Smooth muscle cell (in vitro differentiated cells): ENCODE measurements at regions not wholly inside any gene's neighbourhood (a gene's known extent, or its start where the extent isn't known, plus 50 kb on each side); places are given as distances from the start of the nearest gene placed in this dataset.

Experiments
- DNase-seq: peaks from one replicate; lab custom pipeline; 2025; ENCODE audit not compliant: unreplicated experiment; lab: John Stamatoyannopoulos, UW
- H2AFZ ChIP-seq: fragments of 200-600 bp; sonication (generic); 2 replicates; pipeline ENCODE4 v1.6.0; 2016; ENCODE audit warnings: antibody characterized with exemption, low read depth, mild to moderate bottlenecking
- H3F3A ChIP-seq: fragments of 200-600 bp; sonication (generic); 2 replicates; pipeline ENCODE4 v1.6.0; 2017; ENCODE audit warnings: antibody characterized with exemption, low read depth
- H3K27ac ChIP-seq: fragments of 200-600 bp; sonication (generic); 2 replicates; pipeline ENCODE4 v1.5.1; 2016; ENCODE audit warnings: low read depth, mild to moderate bottlenecking
- H3K27me3 ChIP-seq: fragments of 200-600 bp; sonication (generic); 2 replicates; pipeline ENCODE4 v1.6.1; 2016; ENCODE audit warnings: low read depth, mild to moderate bottlenecking
- H3K36me3 ChIP-seq: fragments of 200-600 bp; sonication (generic); 2 replicates; pipeline ENCODE4 v1.5.1; 2016; ENCODE audit warnings: low read depth
- H3K4me1 ChIP-seq: fragments of 200-600 bp; sonication (generic); 2 replicates; pipeline ENCODE4 v1.5.1; 2016; ENCODE audit warnings: low read depth
- H3K4me2 ChIP-seq: fragments of 200-600 bp; sonication (generic); 2 replicates; pipeline ENCODE4 v1.6.0; 2016; ENCODE audit warnings: mild to moderate bottlenecking
- H3K4me3 ChIP-seq: fragments of 200-600 bp; sonication (generic); 2 replicates; pipeline ENCODE4 v1.5.1; 2016; ENCODE audit warnings: mild to moderate bottlenecking
- H3K79me2 ChIP-seq: fragments of 200-600 bp; sonication (generic); 2 replicates; pipeline ENCODE4 v1.6.0; 2016; ENCODE audit warnings: low read depth, mild to moderate bottlenecking
- H3K9ac ChIP-seq: fragments of 200-600 bp; sonication (generic); 2 replicates; pipeline ENCODE4 v1.6.0; 2016; ENCODE audit warnings: low read depth
- H3K9me3 ChIP-seq: fragments of 200-600 bp; sonication (generic); replicated peaks from 2 replicates; pipeline ENCODE4 v1.5.1; 2016; ENCODE audit warnings: low read depth
- H4K20me1 ChIP-seq: fragments of 200-600 bp; sonication (generic); 2 replicates; pipeline ENCODE4 v1.6.0; 2016; ENCODE audit warnings: low read depth
- CTCF ChIP-seq: fragments of 200-600 bp; sonication (generic); IDR thresholded peaks from 2 replicates; pipeline ENCODE4 v1.5.1; 2017; ENCODE audit warnings: borderline replicate concordance, mild to moderate bottlenecking, antibody characterized with exemption; ENCODE audit not compliant: insufficient read depth, poor library complexity, severe bottlenecking
- WGBS: methylation state at CpG from one replicate; pipeline ENCODE4 v1.1.7; 2016; ENCODE audit warnings: low lambda C conversion rate; 5-methylcytosine and 5-hydroxymethylcytosine counted together

- no peak overlapping the region for H3K9ac ChIP-seq
- H3K79me2 ChIP-seq = peaks cover 20% of the 10 kb centered on the region
- H3K4me3 ChIP-seq = no peak overlapping the region
- H3K4me1 ChIP-seq = no peaks in the 10 kb centered on the region
- H3K27me3 ChIP-seq = no peaks in the 10 kb centered on the region
- no peak for DNase-seq
- WGBS = 77% methylated on average over 4 of the region's 4 CpGs
- no peak overlapping the region for H2AFZ ChIP-seq
- no peaks in the 10 kb centered on the region for H3K36me3 ChIP-seq
- no peaks in the 10 kb centered on the region for H3K9me3 ChIP-seq
- TF ChIP-seq CTCF = no peak
- H3K27ac ChIP-seq = no peak overlapping the region
- no peaks in the 10 kb centered on the region for H3F3A ChIP-seq
- H4K20me1 ChIP-seq = peaks cover 9% of the 10 kb centered on the region
- no peak overlapping the region for H3K4me2 ChIP-seq
Observed at GRCh38 chr6:144416244-144416643, 131.1 kb downstream of the UTRN start.

- no peak overlapping the region for H3K27ac ChIP-seq
- H3K9ac ChIP-seq = no peak overlapping the region
- peaks cover 20% of the 10 kb centered on the region for H3K79me2 ChIP-seq
- H2AFZ ChIP-seq = no peak overlapping the region
- H4K20me1 ChIP-seq = peaks cover 9% of the 10 kb centered on the region
- no peaks in the 10 kb centered on the region for H3K4me1 ChIP-seq
- H3K4me3 ChIP-seq = no peak overlapping the region
- no peak for DNase-seq
- H3K27me3 ChIP-seq = no peaks in the 10 kb centered on the region
- H3F3A ChIP-seq = no peaks in the 10 kb centered on the region
- no peak overlapping the region for H3K4me2 ChIP-seq
- WGBS = 87% methylated on average over 1 of the region's 1 CpG
- no peaks in the 10 kb centered on the region for H3K36me3 ChIP-seq
- no peak for TF ChIP-seq CTCF
- no peaks in the 10 kb centered on the region for H3K9me3 ChIP-seq
Observed at GRCh38 chr6:144416773-144417172, 131.6 kb downstream of the UTRN start.

GRCh38 chr6:144417681-144418080, 132.5 kb downstream of the UTRN start:
- Histone ChIP-seq H3K27ac (no peak overlapping the region), H3K27me3 (no peaks in the 10 kb centered on the region), H2AFZ (no peak overlapping the region), H3K4me2 (no peak overlapping the region), H3K4me1 (no peaks in the 10 kb centered on the region), H3F3A (no peaks in the 10 kb centered on the region), H3K79me2 (peaks cover 18% of the 10 kb centered on the region), H3K4me3 (no peak overlapping the region), H3K9ac (no peak overlapping the region), H4K20me1 (peaks cover 9% of the 10 kb centered on the region), H3K9me3 (no peaks in the 10 kb centered on the region), H3K36me3 (no peaks in the 10 kb centered on the region)
- no peak for DNase-seq
- no peak for TF ChIP-seq CTCF

GRCh38 chr6:144418959-144419545, 133.9 kb downstream of the UTRN start:
- no peaks in the 10 kb centered on the region for H3K27me3 ChIP-seq
- H3K4me3 ChIP-seq = no peak overlapping the region
- no peaks in the 10 kb centered on the region for H3F3A ChIP-seq
- TF ChIP-seq CTCF = no peak
- H3K79me2 ChIP-seq = peaks cover 17% of the 10 kb centered on the region
- H3K36me3 ChIP-seq = no peaks in the 10 kb centered on the region
- no peaks in the 10 kb centered on the region for H3K9me3 ChIP-seq
- peaks cover 9% of the 10 kb centered on the region for H4K20me1 ChIP-seq
- H2AFZ ChIP-seq = no peak overlapping the region
- H3K27ac ChIP-seq = no peak overlapping the region
- H3K4me1 ChIP-seq = peaks cover 9% of the 10 kb centered on the region
- no peak overlapping the region for H3K9ac ChIP-seq
- WGBS = 97% methylated on average over 6 of the region's 6 CpGs
- H3K4me2 ChIP-seq = no peak overlapping the region
- no peak for DNase-seq
